ENCODE measurements at regions not wholly inside any gene's neighbourhood (a gene's known extent, or its start where the extent isn't known, plus 50 kb on each side); places are given as distances from the start of the nearest gene placed in this dataset.

- H2AFZ ChIP-seq (ENCODE audit: low read length) = no peak overlapping the region
- no peaks in the 10 kb centered on the region for H3K79me2 ChIP-seq (ENCODE audit: low read length)
- no peaks in the 10 kb centered on the region for H3K4me1 ChIP-seq (ENCODE audit: low read length)
- H3K27me3 ChIP-seq (replicated peaks; ENCODE audit: insufficient read depth, low read length) = no peaks in the 10 kb centered on the region
- no peaks in the 10 kb centered on the region for H3K36me3 ChIP-seq (replicated peaks; ENCODE audit: insufficient read depth, low read length)
- no peak overlapping the region for H3K4me2 ChIP-seq (ENCODE audit: low read depth, low read length)
- no peaks in the 10 kb centered on the region for H3K9me3 ChIP-seq (replicated peaks; ENCODE audit: insufficient read depth, low read length)
- H3F3A ChIP-seq (ENCODE audit: insufficient read depth, low read length) = no peaks in the 10 kb centered on the region
- no peak overlapping the region for H3K27ac ChIP-seq (ENCODE audit: low read length)
- H3K9ac ChIP-seq (ENCODE audit: low read length) = no peak overlapping the region
- DNase-seq = no peak
- TF ChIP-seq, protein P1, sequence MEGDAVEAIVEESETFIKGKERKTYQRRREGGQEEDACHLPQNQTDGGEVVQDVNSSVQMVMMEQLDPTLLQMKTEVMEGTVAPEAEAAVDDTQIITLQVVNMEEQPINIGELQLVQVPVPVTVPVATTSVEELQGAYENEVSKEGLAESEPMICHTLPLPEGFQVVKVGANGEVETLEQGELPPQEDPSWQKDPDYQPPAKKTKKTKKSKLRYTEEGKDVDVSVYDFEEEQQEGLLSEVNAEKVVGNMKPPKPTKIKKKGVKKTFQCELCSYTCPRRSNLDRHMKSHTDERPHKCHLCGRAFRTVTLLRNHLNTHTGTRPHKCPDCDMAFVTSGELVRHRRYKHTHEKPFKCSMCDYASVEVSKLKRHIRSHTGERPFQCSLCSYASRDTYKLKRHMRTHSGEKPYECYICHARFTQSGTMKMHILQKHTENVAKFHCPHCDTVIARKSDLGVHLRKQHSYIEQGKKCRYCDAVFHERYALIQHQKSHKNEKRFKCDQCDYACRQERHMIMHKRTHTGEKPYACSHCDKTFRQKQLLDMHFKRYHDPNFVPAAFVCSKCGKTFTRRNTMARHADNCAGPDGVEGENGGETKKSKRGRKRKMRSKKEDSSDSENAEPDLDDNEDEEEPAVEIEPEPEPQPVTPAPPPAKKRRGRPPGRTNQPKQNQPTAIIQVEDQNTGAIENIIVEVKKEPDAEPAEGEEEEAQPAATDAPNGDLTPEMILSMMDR (IDR thresholded peaks at IDR 0.05; ENCODE audit: low read length) = no peak
- TF ChIP-seq EZH2phosphoT487 (IDR thresholded peaks at IDR 0.05; ENCODE audit: low read length) (no peak), EZH2 (optimal IDR thresholded peaks at IDR 0.05; ENCODE audit: low read depth, low read length) (no peak)
- H3K4me3 ChIP-seq (ENCODE audit: low read length) = no peak overlapping the region
- H3K9me2 ChIP-seq (replicated peaks; ENCODE audit: insufficient read depth, low read length) = no peaks in the 10 kb centered on the region
- no peaks in the 10 kb centered on the region for H4K20me1 ChIP-seq (ENCODE audit: insufficient read depth, low read length)
These were observed 78.2 kb upstream of the CAV2 start for GRCh38 chr7:116421298-116421697.

- no peak overlapping the region for H3K4me3 ChIP-seq (ENCODE audit: low read length)
- TF ChIP-seq, protein P1 (IDR thresholded peaks at IDR 0.05; ENCODE audit: low read length) = no peak
- TF ChIP-seq EZH2phosphoT487 (IDR thresholded peaks at IDR 0.05; ENCODE audit: low read length) = no peak
- TF ChIP-seq EZH2 (optimal IDR thresholded peaks at IDR 0.05; ENCODE audit: low read depth, low read length) = no peak
- DNase-seq = no peak
- H3K36me3 ChIP-seq (replicated peaks; ENCODE audit: insufficient read depth, low read length) = no peaks in the 10 kb centered on the region
- no peaks in the 10 kb centered on the region for H3K9me2 ChIP-seq (replicated peaks; ENCODE audit: insufficient read depth, low read length)
- H3K9me3 ChIP-seq (replicated peaks; ENCODE audit: insufficient read depth, low read length) = no peaks in the 10 kb centered on the region
- H3K4me2 ChIP-seq (ENCODE audit: low read depth, low read length) = no peak overlapping the region
- no peaks in the 10 kb centered on the region for H3K27me3 ChIP-seq (replicated peaks; ENCODE audit: insufficient read depth, low read length)
- H3K79me2 ChIP-seq (ENCODE audit: low read length) = no peaks in the 10 kb centered on the region
- no peaks in the 10 kb centered on the region for H4K20me1 ChIP-seq (ENCODE audit: insufficient read depth, low read length)
- no peaks in the 10 kb centered on the region for H3F3A ChIP-seq (ENCODE audit: insufficient read depth, low read length)
- no peaks in the 10 kb centered on the region for H3K4me1 ChIP-seq (ENCODE audit: low read length)
- no peak overlapping the region for H3K9ac ChIP-seq (ENCODE audit: low read length)
- H3K27ac ChIP-seq (ENCODE audit: low read length) = no peak overlapping the region
- no peak overlapping the region for H2AFZ ChIP-seq (ENCODE audit: low read length)
These were observed 76.9 kb upstream of the CAV2 start for GRCh38 chr7:116422683-116423082.

DNA sequence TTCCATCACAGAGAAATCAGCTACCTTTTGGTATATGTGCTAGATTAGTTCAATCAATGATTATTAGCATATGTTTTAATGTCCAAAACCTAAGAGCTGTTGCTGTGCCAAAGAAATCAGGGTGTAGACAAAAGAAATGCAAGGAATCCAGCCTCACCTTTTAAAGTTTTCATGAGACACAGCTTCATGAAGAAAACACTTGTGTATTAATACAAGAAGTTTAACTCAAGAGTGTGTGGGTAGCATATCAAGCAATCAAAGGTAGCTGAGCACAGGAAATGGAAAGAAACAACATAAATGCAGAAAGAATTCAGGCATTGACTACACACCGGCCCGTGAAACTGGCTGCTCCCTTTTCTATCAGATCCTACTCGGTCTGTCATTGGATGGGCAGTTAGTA is 76.0 kb upstream of the CAV2 start:
- H3K4me2 ChIP-seq (ENCODE audit: low read depth, low read length) = no peak overlapping the region
- H3K79me2 ChIP-seq (ENCODE audit: low read length) = no peaks in the 10 kb centered on the region
- no peaks in the 10 kb centered on the region for H3K27me3 ChIP-seq (replicated peaks; ENCODE audit: insufficient read depth, low read length)
- H3K9ac ChIP-seq (ENCODE audit: low read length) = no peak overlapping the region
- no peak for DNase-seq
- H2AFZ ChIP-seq (ENCODE audit: low read length) = no peak overlapping the region
- no peaks in the 10 kb centered on the region for H3K4me1 ChIP-seq (ENCODE audit: low read length)
- H3K36me3 ChIP-seq (replicated peaks; ENCODE audit: insufficient read depth, low read length) = no peaks in the 10 kb centered on the region
- H3K27ac ChIP-seq (ENCODE audit: low read length) = no peak overlapping the region
- no peak overlapping the region for H3K4me3 ChIP-seq (ENCODE audit: low read length)
- no peaks in the 10 kb centered on the region for H4K20me1 ChIP-seq (ENCODE audit: insufficient read depth, low read length)
- no peaks in the 10 kb centered on the region for H3K9me2 ChIP-seq (replicated peaks; ENCODE audit: insufficient read depth, low read length)
- no peaks in the 10 kb centered on the region for H3F3A ChIP-seq (ENCODE audit: insufficient read depth, low read length)
- TF ChIP-seq EZH2phosphoT487 (IDR thresholded peaks at IDR 0.05; ENCODE audit: low read length) = no peak
- no peaks in the 10 kb centered on the region for H3K9me3 ChIP-seq (replicated peaks; ENCODE audit: insufficient read depth, low read length)

GRCh38 chr7:116425647-116426209 is 73.8 kb upstream of the CAV2 start:
- H3K79me2 ChIP-seq (ENCODE audit: low read length) = no peaks in the 10 kb centered on the region
- H3K4me1 ChIP-seq (ENCODE audit: low read length) = no peaks in the 10 kb centered on the region
- TF ChIP-seq, protein P1 (IDR thresholded peaks at IDR 0.05; ENCODE audit: low read length) = no peak
- TF ChIP-seq EZH2 (optimal IDR thresholded peaks at IDR 0.05; ENCODE audit: low read depth, low read length) = no peak
- TF ChIP-seq EZH2phosphoT487 (IDR thresholded peaks at IDR 0.05; ENCODE audit: low read length) = no peak
- H3K36me3 ChIP-seq (replicated peaks; ENCODE audit: insufficient read depth, low read length) = no peaks in the 10 kb centered on the region
- H2AFZ ChIP-seq (ENCODE audit: low read length) = no peak overlapping the region
- H3K27me3 ChIP-seq (replicated peaks; ENCODE audit: insufficient read depth, low read length) = no peaks in the 10 kb centered on the region
- H3K9me3 ChIP-seq (replicated peaks; ENCODE audit: insufficient read depth, low read length) = no peaks in the 10 kb centered on the region
- no peaks in the 10 kb centered on the region for H3K9me2 ChIP-seq (replicated peaks; ENCODE audit: insufficient read depth, low read length)
- no peaks in the 10 kb centered on the region for H4K20me1 ChIP-seq (ENCODE audit: insufficient read depth, low read length)
- no peak overlapping the region for H3K4me2 ChIP-seq (ENCODE audit: low read depth, low read length)
- no peaks in the 10 kb centered on the region for H3F3A ChIP-seq (ENCODE audit: insufficient read depth, low read length)
- no peak overlapping the region for H3K9ac ChIP-seq (ENCODE audit: low read length)
- H3K27ac ChIP-seq (ENCODE audit: low read length) = no peak overlapping the region
- H3K4me3 ChIP-seq (ENCODE audit: low read length) = no peak overlapping the region
- DNase-seq = no peak
